K562 (cell line): ENCODE measurements at regions not wholly inside any gene's neighbourhood (a gene's known extent, or its start where the extent isn't known, plus 50 kb on each side); places are given as distances from the start of the nearest gene placed in this dataset.

Experiments
- ATAC-seq: fragments of 200-7000 bp; cut with Tn5 transposase; 3 replicates; pipeline ENCODE4 v1.9.1; 2020; ENCODE audit warnings: moderate library complexity
- BruUV-seq: library from RNA; stranded (reverse); fragments of 400-500 nt; replicated peaks from 2 replicates; lab custom pipeline; 2021; lab: Mats Ljungman, UMichigan
- CTCF ChIA-PET: fragments of 300-600 bp; formaldehyde crosslinking; extraction: SDS; loops from one replicate; lab custom pipeline; 2021; ENCODE audit warnings: low intra/inter-chr PET ratio; lab: Yijun Ruan, JAX
- POLR2A ChIA-PET: fragments of 300-600, 350-650 bp; sonication (Branson Sonifier 250); formaldehyde crosslinking; extraction: SDS; loops from one replicate; lab custom pipeline; 2021; ENCODE audit warnings: antibody characterized with exemption, inconsistent platforms; lab: Yijun Ruan, JAX
- DNase-seq, 4 experiments: peaks; one replicate each; pipeline versions ENCODE4 v3.0.0 to v3.0.0-alpha.2; 2011 to 2018; ENCODE audit warnings: low spot score in 3 of 4, mixed read lengths in 3 of 4; ENCODE audit errors: extremely low read depth in 1 of 4
- FAIRE-seq: peaks from 2 replicates; lab custom pipeline; 2011; peaks lifted over from hg19 to GRCh38; lab: Jason Lieb, UNC
- H2AFZ ChIP-seq: 2 replicates; pipeline ENCODE4 v1.6.0; 2011; ENCODE audit warnings: low read depth, low read length, control low read depth, inconsistent platforms
- H3K27ac ChIP-seq: fragments of 200-600 bp; 3 replicates; pipeline ENCODE4 v1.8.0; 2011; ENCODE audit warnings: low read depth, mild to moderate bottlenecking, control low read depth, inconsistent platforms, low read length, moderate library complexity, mixed read lengths; ENCODE audit errors: extremely low read depth
- H3K27me3 ChIP-seq, 2 experiments: fragments of 300-600 bp in 1 of 2; 2 replicates in 1 of 2; 3 replicates in 1 of 2; pipeline versions ENCODE4 v1.6.0 to v1.8.0; 2011; ENCODE audit warnings: inconsistent platforms in 2 of 2, low read length in 2 of 2, mild to moderate bottlenecking in 1 of 2, mixed read lengths in 1 of 2, moderate library complexity in 1 of 2; ENCODE audit not compliant: control insufficient read depth in 2 of 2, insufficient read depth in 2 of 2
- H3K36me3 ChIP-seq: fragments of 300-600 bp; 3 replicates; pipeline ENCODE4 v1.8.0; 2011; ENCODE audit warnings: mild to moderate bottlenecking, low read length, inconsistent platforms; ENCODE audit not compliant: control insufficient read depth, insufficient read depth
- H3K4me1 ChIP-seq, 2 experiments: fragments of 200-600 bp in 1 of 2; replicated peaks in 1 of 2; 2 replicates in 1 of 2; 3 replicates in 1 of 2; pipeline versions ENCODE4 v1.5.1 to v1.8.0; 2011; ENCODE audit warnings: inconsistent platforms in 2 of 2, low read length in 2 of 2, mild to moderate bottlenecking in 1 of 2, mixed read lengths in 1 of 2, moderate library complexity in 1 of 2; ENCODE audit not compliant: control insufficient read depth in 2 of 2, insufficient read depth in 2 of 2
- H3K4me2 ChIP-seq: 2 replicates; pipeline ENCODE4 v1.6.1; 2011; ENCODE audit warnings: low read length, control low read depth, inconsistent platforms, mixed read lengths; ENCODE audit not compliant: insufficient read depth
- H3K4me3 ChIP-seq: fragments of 200-600 bp; sonication (generic), shearing (Covaris generic); 2 replicates; pipeline ENCODE4 v1.5.1; 2016; ENCODE audit warnings: control low read depth, inconsistent platforms
- H3K79me2 ChIP-seq: fragments of 200-600 bp; 3 replicates; pipeline ENCODE4 v1.8.0; 2011; ENCODE audit warnings: low read length, inconsistent platforms; ENCODE audit not compliant: control insufficient read depth, insufficient read depth
- H3K9ac ChIP-seq, 2 experiments: 2 replicates each; pipeline versions ENCODE4 v1.6.0 to v1.6.1; 2011; ENCODE audit warnings: low read depth in 2 of 2, low read length in 2 of 2, control low read depth in 1 of 2, inconsistent platforms in 1 of 2, mild to moderate bottlenecking in 1 of 2, mixed read lengths in 1 of 2; ENCODE audit not compliant: insufficient read depth in 1 of 2
- H3K9me1 ChIP-seq: one replicate; pipeline ENCODE4 v1.6.0; 2011; ENCODE audit warnings: inconsistent platforms, mild to moderate bottlenecking, low read length, moderate library complexity; ENCODE audit not compliant: control insufficient read depth, insufficient read depth
- H3K9me3 ChIP-seq: replicated peaks from 2 replicates; pipeline ENCODE4 v1.5.1; 2011; ENCODE audit warnings: low read depth, low read length, inconsistent platforms; ENCODE audit not compliant: control insufficient read depth, insufficient read depth
- H4K20me1 ChIP-seq: replicated peaks from 2 replicates; pipeline ENCODE4 v1.6.1; 2011; ENCODE audit warnings: low read length, inconsistent platforms, mixed read lengths; ENCODE audit not compliant: control insufficient read depth, insufficient read depth
- ELF2 ChIP-seq: fragments of 250-450 bp; sonication (Bioruptor Pico); IDR thresholded peaks from 2 replicates; pipeline ENCODE4 v1.5.0; 2021; ENCODE audit warnings: mild to moderate bottlenecking
- ELK3 ChIP-seq: fragments of 450-650 bp; formaldehyde crosslinking; IDR thresholded peaks from 2 replicates; pipeline ENCODE4 v1.4.0; 2020; ENCODE audit warnings: mild to moderate bottlenecking
- ERF ChIP-seq: fragments of 450-650 bp; formaldehyde crosslinking; IDR thresholded peaks from 2 replicates; pipeline ENCODE4 v1.4.0; 2020; ENCODE audit warnings: mild to moderate bottlenecking, mixed read lengths
- FOXJ2 ChIP-seq: fragments of 200-800 bp; sonication (Bioruptor generic); IDR thresholded peaks from 2 replicates; pipeline ENCODE4 v1.6.1; 2016; ENCODE audit warnings: missing genetic modification characterization, missing compliant biosample characterization
- GTF2F1 ChIP-seq: IDR thresholded peaks from 2 replicates; pipeline ENCODE4 v1.6.1; 2011; ENCODE audit warnings: low read depth, low read length, improper control_type of control experiment
- RBM25 ChIP-seq: fragments of 200-400 bp; formaldehyde crosslinking; IDR thresholded peaks from 2 replicates; pipeline ENCODE4 v1.6.1; 2018; ENCODE audit warnings: low read length, low read depth, moderate library complexity; ENCODE audit not compliant: severe bottlenecking
- TEAD4 ChIP-seq, 2 experiments: sonication (generic) in 1 of 2; formaldehyde crosslinking in 1 of 2; IDR thresholded peaks; 2 replicates each; pipeline versions ENCODE4 v1.6.1 to v1.8.0; 2012 to 2022; ENCODE audit warnings: borderline replicate concordance in 1 of 2, inconsistent platforms in 1 of 2, low read length in 1 of 2, mild to moderate bottlenecking in 1 of 2, missing genetic modification reagents in 1 of 2
- ZMIZ1 ChIP-seq, 2 experiments: fragments of 150-350 bp in 1 of 2; IDR thresholded peaks; 2 replicates each; pipeline ENCODE4 v1.6.1; 2012 to 2016; ENCODE audit warnings: low read depth in 2 of 2, low read length in 2 of 2, mild to moderate bottlenecking in 1 of 2, moderate library complexity in 1 of 2
- ZNF133 ChIP-seq: fragments of 250-450 bp; sonication (Bioruptor Pico); IDR thresholded peaks from 2 replicates; pipeline ENCODE4 v1.4.0; 2020; ENCODE audit warnings: mild to moderate bottlenecking
- ZNF146 ChIP-seq: IDR thresholded peaks from one replicate; pipeline ENCODE4 v1.6.1; 2018; ENCODE audit warnings: missing compliant biosample characterization; ENCODE audit not compliant: unreplicated experiment
- ZNF212 ChIP-seq: fragments of 450-650 bp; formaldehyde crosslinking; IDR thresholded peaks from 2 replicates; pipeline ENCODE4 v1.4.0; 2020; ENCODE audit warnings: mild to moderate bottlenecking
- ZNF232 ChIP-seq: sonication (generic); formaldehyde crosslinking; IDR thresholded peaks from 2 replicates; pipeline ENCODE4 v1.8.0; 2022; ENCODE audit warnings: mild to moderate bottlenecking, missing genetic modification reagents
- ZNF766 ChIP-seq: fragments of 200-800 bp; sonication (Bioruptor generic); conservative IDR thresholded peaks from 2 replicates; pipeline ENCODE4 v1.6.1; 2016; ENCODE audit warnings: missing genetic modification characterization, missing compliant biosample characterization
- WGBS: fragments of 100-300 bp; shearing (Covaris generic); methylation state at CpG from one replicate; pipeline ENCODE4 v1.1.6; 2016; ENCODE audit warnings: low coverage, mixed read lengths; ENCODE audit not compliant: insufficient coverage; ENCODE audit errors: missing lambda C conversion rate; 5-methylcytosine and 5-hydroxymethylcytosine counted together
- in situ Hi-C: fragments of 300-500 bp; cut with MboI; formaldehyde crosslinking; loops from 4 replicates; pipeline ENCODE4 v1.15.0; 2018; ENCODE audit warnings: inconsistent platforms, mixed read lengths
- intact Hi-C: fragments of 100-400 bp; cut with micrococcal nuclease; formaldehyde crosslinking; loops from 2 replicates; pipeline ENCODE4 v1.14.2; 2022
- TF ChIP-seq, protein P1 (sequence below): IDR thresholded peaks from 3 replicates; pipeline ENCODE4 v1.6.1; 2011; ENCODE audit warnings: borderline replicate concordance, mild to moderate bottlenecking, moderate library complexity; ENCODE audit not compliant: insufficient read length; ENCODE audit errors: extremely low read depth

GRCh38 chrX:8310409-8310808 is 139.3 kb upstream of the VCX2 start:
- ATAC-seq (no peak), FAIRE-seq (no peak), DNase-seq (no peak)
- in situ Hi-C loops, result no loop called here
- H3K4me3 ChIP-seq, result no peak overlapping the region
- H3K9me1 ChIP-seq, result no peaks in the 10 kb centered on the region
- intact Hi-C loops, result no loop called here
- no TSS peak for BruUV-seq
- no peak overlapping the region for H3K4me2 ChIP-seq
- H3K27me3 ChIP-seq, result no peaks in the 10 kb centered on the region
- no peaks in the 10 kb centered on the region for H3K4me1 ChIP-seq
- no peaks in the 10 kb centered on the region for H3K79me2 ChIP-seq
- no peaks in the 10 kb centered on the region for H4K20me1 ChIP-seq
- H3K9ac ChIP-seq, result no peak overlapping the region
- no peak overlapping the region for H3K27ac ChIP-seq
- ChIA-PET POLR2A (no interaction called here), CTCF (no interaction called here)
- no peak overlapping the region for H2AFZ ChIP-seq
- 3% methylated on average over 5 of the region's 5 CpGs for WGBS
- H3K9me3 ChIP-seq, result no peaks in the 10 kb centered on the region
- no peaks in the 10 kb centered on the region for H3K36me3 ChIP-seq
- TF ChIP-seq GTF2F1 (no peak), ELF2 (CRISPR knock-in tag) (no peak), ZNF232 (CRISPR knock-in tag) (no peak), ZNF133 (CRISPR knock-in tag) (no peak), RBM25 (no peak), ZNF212 (CRISPR knock-in tag) (no peak), ZMIZ1 (IDR thresholded peaks at IDR 0.05; ENCODE audit: low read depth in 2 of 2, low read length in 2 of 2) (no peak), ZNF766 (CRISPR knock-in tag) (no peak), ELK3 (CRISPR knock-in tag) (no peak), ZNF146 (CRISPR knock-in tag) (no peak), FOXJ2 (tag) (no peak), TEAD4 (IDR thresholded peaks at IDR 0.05; ENCODE audit: low read length) (no peak), TEAD4 (CRISPR knock-in tag; IDR thresholded peaks at IDR 0.05; ENCODE audit: borderline replicate concordance) (no peak), ERF (no peak)
- TF ChIP-seq, protein P1, sequence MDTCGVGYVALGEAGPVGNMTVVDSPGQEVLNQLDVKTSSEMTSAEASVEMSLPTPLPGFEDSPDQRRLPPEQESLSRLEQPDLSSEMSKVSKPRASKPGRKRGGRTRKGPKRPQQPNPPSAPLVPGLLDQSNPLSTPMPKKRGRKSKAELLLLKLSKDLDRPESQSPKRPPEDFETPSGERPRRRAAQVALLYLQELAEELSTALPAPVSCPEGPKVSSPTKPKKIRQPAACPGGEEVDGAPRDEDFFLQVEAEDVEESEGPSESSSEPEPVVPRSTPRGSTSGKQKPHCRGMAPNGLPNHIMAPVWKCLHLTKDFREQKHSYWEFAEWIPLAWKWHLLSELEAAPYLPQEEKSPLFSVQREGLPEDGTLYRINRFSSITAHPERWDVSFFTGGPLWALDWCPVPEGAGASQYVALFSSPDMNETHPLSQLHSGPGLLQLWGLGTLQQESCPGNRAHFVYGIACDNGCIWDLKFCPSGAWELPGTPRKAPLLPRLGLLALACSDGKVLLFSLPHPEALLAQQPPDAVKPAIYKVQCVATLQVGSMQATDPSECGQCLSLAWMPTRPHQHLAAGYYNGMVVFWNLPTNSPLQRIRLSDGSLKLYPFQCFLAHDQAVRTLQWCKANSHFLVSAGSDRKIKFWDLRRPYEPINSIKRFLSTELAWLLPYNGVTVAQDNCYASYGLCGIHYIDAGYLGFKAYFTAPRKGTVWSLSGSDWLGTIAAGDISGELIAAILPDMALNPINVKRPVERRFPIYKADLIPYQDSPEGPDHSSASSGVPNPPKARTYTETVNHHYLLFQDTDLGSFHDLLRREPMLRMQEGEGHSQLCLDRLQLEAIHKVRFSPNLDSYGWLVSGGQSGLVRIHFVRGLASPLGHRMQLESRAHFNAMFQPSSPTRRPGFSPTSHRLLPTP, result no peak
